Bone marrow (tissue), 2 donors: ENCODE measurements at regions not wholly inside any gene's neighbourhood (a gene's known extent, or its start where the extent isn't known, plus 50 kb on each side); places are given as distances from the start of the nearest gene placed in this dataset.

ENCODE experiments used
- DNase-seq, 2 donors: peaks; one replicate each; lab custom pipeline; 2025; lab: John Stamatoyannopoulos, UW

DNA sequence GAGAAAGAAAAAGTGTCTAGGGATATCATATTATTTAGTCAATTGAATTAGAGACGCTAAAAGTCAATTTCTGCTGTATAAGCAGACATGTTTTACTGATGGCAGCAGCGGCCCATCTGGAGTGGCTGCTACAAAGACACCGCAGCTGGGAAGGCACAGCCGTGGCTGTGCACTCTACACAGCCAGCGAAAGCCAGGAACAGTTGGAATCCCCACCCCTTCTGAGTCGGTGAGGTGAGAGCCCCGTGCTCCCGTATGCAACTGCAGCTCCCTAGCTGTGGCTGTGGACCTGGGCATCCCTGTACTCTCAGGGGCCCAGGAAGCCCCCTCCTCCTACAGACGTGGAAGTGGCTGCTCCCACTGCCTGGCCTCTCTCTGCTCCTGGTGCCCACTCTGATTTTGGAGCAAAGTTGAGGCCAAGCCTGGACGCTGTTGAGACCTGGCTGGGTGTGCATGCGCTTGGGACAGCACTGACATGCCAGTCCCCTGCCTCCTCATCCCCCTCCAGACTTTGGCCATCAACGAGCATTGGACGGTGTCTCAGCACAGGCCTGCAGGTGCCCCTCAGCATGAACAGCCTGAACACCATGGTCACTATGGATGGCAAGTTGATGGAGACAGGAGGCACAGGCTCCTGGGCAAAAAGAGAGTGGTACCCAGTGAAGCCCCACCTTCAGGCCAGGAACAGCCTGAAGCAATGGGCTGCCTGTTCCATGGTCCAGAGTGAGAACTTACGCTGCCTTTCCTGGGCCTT is 944.0 kb upstream of the MIR17HG start:
- no peak for DNase-seq

DNA sequence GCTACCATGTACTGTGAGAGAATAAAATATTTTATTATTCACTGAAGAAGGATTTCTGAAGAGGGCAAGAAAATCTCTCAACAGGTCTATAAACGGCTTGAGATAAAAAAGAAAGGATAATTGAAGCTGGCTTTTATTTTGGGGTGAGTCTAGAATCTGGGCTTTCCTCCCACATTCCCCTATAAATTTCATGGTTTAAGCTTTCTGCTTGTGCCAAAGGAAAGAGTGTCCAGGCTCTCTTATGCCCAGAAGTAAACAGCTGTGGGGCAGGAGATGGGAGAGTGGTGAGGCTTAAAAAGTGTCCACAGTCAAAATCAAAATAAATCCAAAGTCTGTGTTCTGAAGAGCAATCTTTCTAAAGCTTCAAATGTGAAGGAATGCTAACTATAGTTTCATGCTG is 942.2 kb upstream of the MIR17HG start:
- no peak for DNase-seq

DNA sequence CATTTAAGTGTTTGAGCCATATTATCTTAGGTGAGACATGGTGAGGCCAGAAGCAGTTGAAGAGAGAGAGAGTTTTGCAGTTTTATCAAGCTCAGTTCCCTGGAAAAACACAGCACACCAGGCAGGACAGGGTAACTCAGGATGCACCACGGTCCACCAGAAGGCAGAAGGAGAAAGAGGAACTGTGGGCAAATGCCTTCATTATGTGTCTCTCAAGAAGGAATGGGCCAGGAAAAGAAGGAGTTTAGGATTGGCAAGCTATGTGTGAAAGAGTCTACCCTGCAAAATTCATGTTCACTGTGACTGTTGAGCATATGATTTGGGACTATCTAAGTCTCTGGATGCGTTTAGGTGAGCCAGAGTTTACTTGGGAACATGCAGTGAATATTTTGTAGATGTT is 934.5 kb upstream of the MIR17HG start:
- DNase-seq: no peak

DNA sequence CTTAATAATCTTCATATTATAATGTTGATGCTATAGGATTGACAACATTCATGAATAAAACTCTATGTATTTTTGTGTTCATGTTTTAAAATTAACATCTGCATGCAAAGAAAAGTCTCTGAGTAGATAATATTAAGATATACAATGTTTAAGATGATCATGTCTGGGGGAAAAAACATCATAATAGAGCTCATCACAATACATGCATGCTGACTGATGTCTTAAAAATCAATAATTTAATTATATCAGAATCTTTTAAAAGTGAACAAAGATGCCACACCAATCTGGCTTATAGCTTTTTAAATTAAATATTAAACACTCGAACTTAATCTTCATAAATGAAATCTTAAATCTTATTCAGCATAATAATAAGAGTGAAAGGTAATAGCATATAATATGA is 933.9 kb upstream of the MIR17HG start:
- DNase-seq: no peak

DNA sequence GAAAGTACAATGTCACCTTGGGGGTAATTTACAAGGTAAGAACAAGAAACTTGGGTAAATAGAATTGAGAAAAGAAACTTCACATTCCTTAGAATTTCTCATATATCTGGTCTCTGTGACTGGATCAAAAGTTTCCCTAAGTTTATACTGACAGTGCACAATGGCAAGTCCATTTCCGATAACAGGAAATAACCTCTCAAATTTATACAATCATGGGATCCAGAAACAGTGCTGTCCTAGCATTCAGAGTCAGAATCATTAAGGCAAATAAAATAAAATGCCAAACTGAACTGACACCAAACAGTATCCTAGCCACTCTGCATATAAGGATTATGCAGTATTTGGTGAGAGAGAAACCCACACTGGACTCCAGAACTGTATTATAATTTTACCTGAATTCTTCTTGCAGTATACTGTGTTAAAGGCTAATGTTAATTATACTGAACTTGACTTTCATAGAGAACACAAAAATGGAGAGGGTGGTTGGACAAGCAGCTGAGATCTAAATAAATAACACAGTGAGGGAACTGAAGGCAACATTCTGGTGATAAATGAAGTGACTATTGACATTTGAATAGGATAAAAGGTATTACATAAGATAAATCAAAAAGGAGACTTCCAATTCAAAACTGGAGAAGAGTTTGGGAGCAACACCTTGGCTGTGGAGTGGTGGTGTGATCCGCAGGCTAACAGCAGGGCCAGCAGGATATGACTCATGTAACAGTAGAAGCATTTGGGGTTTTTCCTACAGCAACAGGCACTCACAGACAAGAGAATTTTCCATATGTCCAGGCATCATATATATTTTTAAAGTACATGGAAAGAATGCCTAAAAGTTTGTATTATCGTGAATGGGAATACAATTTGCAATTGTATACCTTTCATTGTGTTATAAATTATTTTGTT is 932.5 kb upstream of the MIR17HG start:
- no peak for DNase-seq

DNA sequence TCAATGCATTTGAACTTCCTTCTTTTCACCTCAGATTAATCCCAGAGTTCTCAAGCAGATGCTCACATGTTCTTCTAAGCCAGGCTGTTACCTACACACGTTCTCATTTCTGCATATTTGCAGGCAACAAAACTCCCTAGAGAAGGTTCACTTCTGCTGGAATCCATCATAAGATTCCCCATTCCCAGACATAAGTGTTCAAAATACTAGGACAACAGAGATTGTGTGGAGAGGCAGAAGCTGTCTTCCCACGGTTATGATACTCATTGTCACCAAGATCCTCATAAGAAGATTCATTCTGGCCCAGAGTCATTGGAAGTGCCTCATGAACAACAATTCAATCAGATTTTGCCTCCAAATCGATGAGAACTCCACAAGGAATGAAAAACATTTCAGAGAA is 931.6 kb upstream of the MIR17HG start:
- DNase-seq: no peak

DNA sequence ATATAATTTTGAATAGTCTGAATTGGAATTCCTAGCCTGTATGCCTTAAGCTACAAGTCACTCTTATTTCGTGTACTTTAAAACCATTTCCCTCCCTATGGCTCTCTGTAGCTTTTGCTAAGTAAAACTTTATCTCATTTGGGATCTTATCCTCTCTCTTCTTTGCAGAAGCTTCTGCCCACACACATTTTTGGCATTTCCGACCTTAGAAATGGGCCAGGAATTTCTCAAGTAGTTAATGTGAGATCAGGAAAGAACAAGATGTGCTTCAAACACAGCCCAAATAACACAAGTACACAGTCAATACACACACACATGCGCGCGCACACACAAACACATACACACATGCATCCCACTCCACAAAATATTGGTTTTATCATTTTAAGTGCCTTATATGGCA is 931.0 kb upstream of the MIR17HG start:
- no peak for DNase-seq

DNA sequence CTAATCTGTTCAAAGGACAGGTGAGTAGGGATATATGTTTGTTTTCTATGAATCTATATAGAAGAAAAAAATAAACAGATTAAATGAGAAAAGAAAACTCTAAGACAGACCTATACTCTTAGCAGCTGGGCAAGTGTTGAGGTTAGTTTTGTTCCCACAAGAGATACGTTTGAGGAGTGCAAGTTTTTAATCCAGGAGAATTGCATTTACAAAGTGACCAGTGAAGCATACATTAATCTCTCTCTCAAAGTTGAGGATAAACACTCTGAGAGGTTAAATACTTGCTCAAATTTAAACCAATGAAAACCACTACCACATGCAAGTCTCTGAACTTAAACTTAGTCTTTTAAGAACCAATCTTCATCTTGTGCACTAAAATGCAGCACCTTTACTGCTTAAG is 930.5 kb upstream of the MIR17HG start:
- no peak for DNase-seq

DNA sequence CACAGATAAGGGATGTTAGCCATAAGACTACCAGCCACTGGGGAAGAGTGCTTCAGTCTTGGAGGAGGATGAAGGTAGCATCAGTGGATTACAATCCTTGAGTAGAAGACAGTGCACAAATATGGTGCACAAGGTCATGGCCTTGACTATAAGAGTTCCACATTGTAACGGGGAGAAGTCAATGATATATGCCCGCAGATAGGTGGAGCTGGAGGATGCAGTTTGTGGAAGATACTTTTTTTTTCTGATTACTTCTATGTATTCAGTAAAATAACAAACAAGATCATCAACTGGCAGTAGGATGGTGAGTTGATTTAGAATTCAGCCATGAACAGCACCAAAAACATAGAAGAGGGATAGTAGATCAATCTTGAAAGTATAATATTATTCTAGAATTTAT is 926.8 kb upstream of the MIR17HG start:
- no peak for DNase-seq

DNA sequence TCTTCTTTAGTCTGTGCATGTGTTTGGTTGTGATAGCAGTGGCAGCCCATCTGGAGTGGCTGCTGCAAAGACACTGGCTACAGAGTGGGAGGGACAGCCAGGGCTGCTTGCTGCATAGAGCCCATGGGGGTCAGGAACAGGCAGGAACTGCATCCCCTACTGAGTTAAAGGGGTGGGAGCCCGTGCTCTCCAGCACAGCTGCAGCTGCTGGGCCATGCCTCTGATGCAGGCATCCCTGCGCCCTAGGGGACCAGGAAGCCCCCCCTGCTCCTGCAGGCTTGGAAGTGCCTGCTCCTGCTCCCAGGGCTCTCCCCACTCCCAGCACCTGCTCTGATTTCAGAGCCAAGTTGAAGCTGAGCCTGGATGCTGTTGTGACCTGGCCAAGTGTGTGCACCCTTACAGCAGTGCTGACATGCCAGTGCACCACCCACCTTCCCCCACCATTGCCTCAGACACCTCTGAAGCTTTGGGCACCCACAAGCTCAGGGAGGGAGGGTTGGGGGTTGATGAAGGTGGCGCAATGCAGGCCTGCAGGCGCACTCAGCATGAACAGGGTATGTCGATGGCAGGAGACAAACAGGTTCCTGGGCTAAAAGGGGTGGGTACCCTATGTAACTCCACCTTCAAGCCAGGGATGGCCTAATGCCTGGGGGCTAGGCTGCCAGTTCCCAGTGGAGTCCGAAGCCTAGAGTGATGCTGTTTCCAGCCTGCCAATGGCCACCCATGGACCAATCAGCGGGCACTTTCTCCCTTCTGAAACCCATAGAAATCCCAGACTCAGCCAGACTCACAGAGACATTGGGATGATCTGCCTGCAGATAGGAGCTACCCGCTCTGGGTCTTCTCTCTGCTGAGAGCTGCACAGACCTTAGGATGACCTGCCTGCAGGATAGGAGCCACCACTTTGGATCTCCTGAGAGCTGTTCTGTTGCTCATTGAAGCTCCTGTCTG is 919.9 kb upstream of the MIR17HG start:
- no peak for DNase-seq

DNA sequence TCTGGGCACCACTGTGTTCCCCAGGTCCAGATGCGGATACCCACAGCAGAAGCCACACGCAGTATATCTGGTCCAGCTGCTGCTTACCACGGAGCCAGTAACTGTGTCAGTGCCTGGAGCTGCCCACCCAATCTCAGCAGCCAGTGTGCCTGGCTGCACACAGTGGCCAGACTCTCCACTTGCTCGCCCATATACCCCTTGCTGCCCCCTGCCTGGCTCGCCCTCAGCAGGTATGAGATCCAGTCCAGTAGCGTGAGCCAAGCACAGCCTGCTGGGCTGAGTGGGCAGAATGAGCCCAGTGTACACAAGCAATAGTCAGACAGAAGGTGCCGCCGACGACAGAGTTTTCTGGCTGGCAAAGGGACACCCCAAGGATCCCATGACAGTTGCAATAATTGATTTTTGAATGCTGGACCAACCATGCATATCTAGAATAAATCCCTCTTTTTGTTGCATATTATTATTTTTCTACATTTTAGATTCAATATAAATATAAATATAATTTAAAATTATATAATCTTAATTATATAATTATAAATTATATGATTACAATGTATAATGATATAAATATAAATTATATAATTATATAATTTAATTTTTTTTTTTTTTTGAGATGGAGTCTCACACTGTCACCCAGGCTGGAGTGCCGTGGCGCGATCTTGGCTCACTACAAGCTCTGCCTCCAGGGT is 918.8 kb upstream of the MIR17HG start:
- DNase-seq: no peak

DNA sequence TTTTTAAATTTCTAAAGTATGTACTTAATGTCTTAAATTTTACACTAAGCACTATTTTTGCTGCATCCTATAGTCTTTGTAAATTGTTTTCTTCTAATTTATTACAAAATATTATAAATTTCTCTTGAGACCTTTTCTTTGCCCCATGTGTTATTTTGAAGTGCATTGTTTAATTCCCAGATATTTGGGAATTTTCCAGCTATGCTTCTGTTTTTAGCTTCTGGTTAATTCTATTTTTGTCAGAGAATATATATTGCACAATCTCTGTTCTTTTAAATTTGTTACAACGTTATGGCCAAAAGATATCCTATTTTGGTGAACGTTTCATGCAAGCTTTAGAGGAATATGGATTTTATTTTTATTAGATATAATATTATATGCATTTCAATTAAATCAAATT is 917.4 kb upstream of the MIR17HG start:
- no peak for DNase-seq

DNA sequence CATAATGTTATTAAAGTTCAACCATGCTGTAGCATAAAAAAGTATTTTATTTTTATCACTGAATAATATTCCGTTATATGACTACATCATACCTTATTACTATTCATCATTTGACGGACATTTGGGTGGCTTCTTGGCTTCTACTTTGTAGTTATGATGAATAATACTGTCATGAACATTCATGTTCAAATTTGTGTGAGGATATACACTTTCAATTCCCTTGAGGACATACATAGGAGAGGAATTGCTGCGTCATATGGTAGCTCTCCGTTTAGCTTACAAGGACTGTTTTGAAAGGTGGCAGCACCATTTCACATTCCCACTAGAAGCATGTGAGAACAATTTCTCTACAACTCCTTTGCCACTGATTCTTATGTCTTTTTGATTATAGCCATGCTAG is 910.8 kb upstream of the MIR17HG start:
- no peak for DNase-seq

DNA sequence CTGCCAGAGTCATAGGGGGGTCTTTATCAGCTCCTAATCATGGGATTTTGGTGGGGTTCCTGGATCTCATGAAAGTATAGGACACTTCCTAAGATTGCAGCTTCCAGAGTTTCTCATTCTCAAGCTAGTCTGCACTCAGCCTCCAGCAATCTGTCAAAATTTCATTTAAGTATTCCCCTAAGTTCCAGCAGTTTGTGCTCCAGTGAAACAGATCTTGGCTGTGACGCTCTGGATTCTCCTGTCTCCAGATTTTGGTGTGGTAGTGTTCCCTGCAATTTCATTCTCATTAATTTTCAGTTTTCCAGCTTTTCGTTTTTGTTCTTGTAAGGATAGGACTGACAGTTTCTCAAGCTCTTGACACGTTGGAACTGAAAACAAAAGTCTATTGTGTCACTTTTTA is 908.9 kb upstream of the MIR17HG start:
- no peak for DNase-seq

DNA sequence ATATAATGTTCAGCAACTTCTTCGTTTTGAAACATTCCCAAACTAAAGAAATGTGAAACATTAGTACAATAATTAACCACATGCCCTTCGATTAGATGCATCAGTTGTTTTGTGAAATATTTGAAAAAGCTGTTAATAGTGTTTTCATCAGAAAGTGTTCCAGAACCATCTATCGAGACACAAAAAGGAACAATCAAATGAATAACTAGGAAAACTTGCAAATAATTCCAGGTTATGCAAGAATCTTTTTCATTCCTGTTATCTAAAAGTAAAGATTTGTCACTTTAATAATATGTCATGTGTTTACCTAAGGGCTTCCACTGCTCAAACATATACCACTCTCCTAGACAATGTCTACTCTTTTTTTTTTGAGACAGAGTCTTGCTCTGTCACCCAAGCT is 904.2 kb upstream of the MIR17HG start:
- no peak for DNase-seq

DNA sequence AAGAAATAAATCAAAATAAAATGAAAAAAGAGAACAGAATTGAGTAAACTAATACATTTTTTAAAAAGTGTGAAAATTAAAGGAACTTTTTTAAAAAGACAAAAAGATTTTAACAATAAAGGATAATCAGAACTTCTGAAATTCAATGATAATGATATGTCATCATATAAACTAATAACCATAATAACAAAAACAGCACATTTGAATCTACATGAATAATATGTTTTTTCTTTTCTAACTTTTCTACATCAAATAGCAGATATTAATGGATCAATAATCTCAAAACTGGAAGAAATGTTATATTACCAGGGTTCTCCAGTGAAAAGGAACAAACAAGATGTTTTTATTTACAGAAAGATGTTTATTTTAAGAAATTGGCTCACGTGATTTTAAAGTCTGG is 903.3 kb upstream of the MIR17HG start:
- DNase-seq: no peak

DNA sequence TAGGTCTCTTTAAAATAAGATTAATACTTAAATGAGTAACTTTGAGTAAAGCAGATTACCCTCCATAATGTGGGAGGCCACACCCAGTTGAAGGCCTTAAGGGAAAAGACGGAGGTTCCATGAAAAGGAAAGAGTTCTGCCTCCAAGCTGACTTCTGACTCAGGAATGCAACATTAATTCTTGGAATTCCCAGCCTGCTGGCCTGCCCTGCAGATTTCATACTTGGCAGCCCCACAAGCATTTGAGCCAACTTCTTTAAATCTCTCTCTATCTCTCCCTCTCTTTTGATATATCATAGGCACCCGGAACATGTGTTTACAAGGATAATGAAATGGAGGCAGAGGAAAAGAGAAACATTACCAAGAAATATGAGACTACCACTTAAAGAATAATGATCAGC is 902.3 kb upstream of the MIR17HG start:
- DNase-seq: no peak

DNA sequence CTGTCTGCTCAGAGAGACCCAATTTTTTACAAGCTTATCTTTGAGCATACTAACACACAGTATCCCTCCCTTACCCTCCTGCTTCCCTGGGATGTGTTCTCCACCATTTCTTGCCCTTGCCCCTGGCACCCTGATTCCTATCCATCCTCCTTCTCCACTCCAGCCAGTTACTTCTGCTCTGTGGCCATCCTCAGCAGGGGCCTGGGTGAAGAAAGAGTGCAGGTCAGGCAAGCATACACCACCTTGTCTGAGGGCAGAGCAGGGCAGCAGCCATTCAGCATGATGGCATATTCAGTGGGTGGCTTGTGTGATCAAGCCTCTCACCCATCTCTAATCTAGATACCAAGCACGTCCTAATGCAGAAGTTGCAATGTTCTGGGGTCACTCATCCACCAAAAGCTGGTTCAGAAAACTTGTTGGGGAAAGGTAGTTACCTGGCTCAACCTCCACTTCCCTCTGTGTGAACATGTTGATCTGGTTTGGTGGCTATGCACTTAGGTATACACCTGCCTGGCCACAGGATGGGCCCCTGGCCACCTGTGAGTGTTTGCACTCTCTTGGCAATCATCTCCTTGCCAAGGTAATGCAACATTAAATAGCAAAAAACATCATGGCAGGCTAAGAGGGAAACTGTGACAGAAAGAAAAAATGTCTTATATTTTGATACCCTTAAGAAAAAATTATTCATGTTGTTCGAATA is 900.3 kb upstream of the MIR17HG start:
- no peak for DNase-seq

DNA sequence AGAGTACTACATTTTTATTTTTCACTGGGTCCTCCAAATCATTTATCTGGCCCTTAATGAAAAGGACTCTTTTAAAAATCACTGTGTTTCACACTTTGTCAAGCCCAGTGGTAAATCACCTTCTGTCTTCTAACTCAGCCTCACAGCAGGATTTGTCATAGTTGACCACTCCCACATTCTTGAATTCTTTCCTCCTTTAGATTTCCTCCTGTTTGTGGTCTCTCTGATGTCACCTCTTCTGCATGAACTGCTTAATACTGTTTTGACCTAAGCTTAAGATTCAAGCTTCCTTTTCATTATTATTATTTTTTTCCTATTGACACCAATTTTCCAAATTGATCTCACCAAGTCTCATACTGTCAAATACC is 899.8 kb upstream of the MIR17HG start:
- DNase-seq: no peak

DNA sequence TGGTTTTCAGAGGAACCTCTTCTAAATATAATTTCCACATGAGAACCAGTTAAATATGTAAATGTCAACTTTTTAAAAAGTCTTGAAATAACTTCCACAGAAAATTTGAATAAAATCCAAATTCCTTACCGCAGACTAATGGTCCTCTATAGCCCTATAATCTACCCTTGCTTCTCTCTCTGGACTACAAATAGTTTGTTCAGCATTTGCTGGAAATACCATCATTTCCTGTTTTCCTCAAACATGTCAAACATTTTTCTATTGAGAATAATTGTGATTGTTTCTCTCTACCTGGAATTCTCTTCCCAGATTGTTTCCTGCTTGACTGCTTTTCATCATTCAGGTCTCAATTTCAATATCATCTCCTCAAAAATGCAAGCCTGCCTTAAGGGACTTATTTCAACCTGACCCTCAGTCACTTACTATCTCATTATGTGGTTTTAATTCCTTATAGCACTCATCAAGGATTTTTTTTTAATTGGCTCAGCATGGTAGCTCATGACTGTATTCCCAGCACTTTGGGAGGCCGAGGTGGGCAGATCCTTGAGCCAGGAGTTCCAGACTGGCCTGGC is 898.9 kb upstream of the MIR17HG start:
- no peak for DNase-seq

DNA sequence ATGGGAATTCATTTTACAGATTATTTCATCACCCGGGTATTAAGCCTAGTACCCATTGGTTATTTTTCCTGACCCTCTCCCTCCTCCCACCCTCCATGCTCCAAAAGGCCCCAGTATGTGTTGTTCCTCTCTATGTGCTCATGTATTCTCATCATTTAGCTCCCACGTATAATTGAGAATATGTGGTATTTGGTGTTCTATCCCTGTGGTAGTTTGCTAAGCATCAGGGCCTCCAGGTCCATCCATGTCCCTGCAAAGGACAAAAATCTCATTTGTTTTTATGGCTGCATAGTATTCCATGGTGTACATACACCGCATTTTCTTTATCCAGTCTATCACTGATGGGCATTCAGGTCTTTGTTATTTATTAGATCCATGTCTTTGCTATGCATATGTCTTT is 894.1 kb upstream of the MIR17HG start:
- DNase-seq: no peak
